Endothelial cell of umbilical vein (primary cell): ENCODE measurements at regions not wholly inside any gene's neighbourhood (a gene's known extent, or its start where the extent isn't known, plus 50 kb on each side); places are given as distances from the start of the nearest gene placed in this dataset.

ENCODE experiments used
- BruUV-seq: library from RNA; stranded (reverse); fragments of 400-500 nt; replicated peaks from 2 replicates; lab custom pipeline; 2021; lab: Mats Ljungman, UMichigan
- CTCF ChIA-PET: fragments of 300-600, 350-600 bp; sonication (Branson Sonifier 250); formaldehyde crosslinking; loops from one replicate; lab custom pipeline; 2021; ENCODE audit warnings: antibody characterized with exemption, inconsistent platforms; lab: Charles Lee
- POLR2A ChIA-PET: fragments of 300-600, 350-600 bp; sonication (Branson Sonifier 250); formaldehyde crosslinking; loops from one replicate; lab custom pipeline; 2021; ENCODE audit warnings: antibody characterized with exemption, inconsistent platforms; lab: Charles Lee
- DNase-seq: peaks from one replicate; pipeline ENCODE4 v3.0.0-alpha.2; 2011; ENCODE audit warnings: low read depth, low spot score
- FAIRE-seq: peaks from 2 replicates; lab custom pipeline; 2011; peaks lifted over from hg19 to GRCh38; lab: Jason Lieb, UNC
- H2AFZ ChIP-seq: 2 replicates; pipeline ENCODE4 v1.6.0; 2012; ENCODE audit warnings: low read depth, low read length, control low read depth, inconsistent platforms
- H3K27ac ChIP-seq: 2 replicates; pipeline ENCODE4 v1.5.1; 2011; ENCODE audit warnings: low read depth, mild to moderate bottlenecking, control low read depth, low read length, moderate library complexity; ENCODE audit not compliant: insufficient read depth
- H3K27me3 ChIP-seq, 2 experiments: 2 replicates each; pipeline versions ENCODE4 v1.6.0 to v1.6.1; 2011; ENCODE audit warnings: low read length in 2 of 2, mixed read lengths in 1 of 2; ENCODE audit not compliant: control insufficient read depth in 2 of 2, insufficient read depth in 2 of 2
- H3K36me3 ChIP-seq, 2 experiments: 2 replicates in 1 of 2; 3 replicates in 1 of 2; pipeline ENCODE4 v1.5.1; 2011; ENCODE audit warnings: low read length in 2 of 2, mild to moderate bottlenecking in 1 of 2, moderate library complexity in 1 of 2; ENCODE audit not compliant: control insufficient read depth in 2 of 2, insufficient read depth in 2 of 2; ENCODE audit errors: extremely low read depth in 1 of 2
- H3K4me1 ChIP-seq: 3 replicates; pipeline ENCODE4 v1.5.1; 2011; ENCODE audit warnings: mild to moderate bottlenecking, low read length; ENCODE audit not compliant: control insufficient read depth, insufficient read depth; ENCODE audit errors: extremely low read depth
- H3K4me2 ChIP-seq: 2 replicates; pipeline ENCODE4 v1.6.1; 2011; ENCODE audit warnings: low read length, control low read depth, mixed read lengths; ENCODE audit not compliant: insufficient read depth
- H3K4me3 ChIP-seq, 3 experiments: fragments of 200-600 bp in 1 of 3; sonication (generic), shearing (Covaris generic) in 1 of 3; replicated peaks in 1 of 3; 2 replicates each; pipeline ENCODE4 v1.5.1; 2011 to 2016; ENCODE audit warnings: control low read depth in 3 of 3, low read length in 3 of 3, mild to moderate bottlenecking in 2 of 3, inconsistent platforms in 1 of 3, low read depth in 1 of 3, moderate library complexity in 1 of 3; ENCODE audit not compliant: insufficient read depth in 1 of 3
- H3K79me2 ChIP-seq: 2 replicates; pipeline ENCODE4 v1.6.0; 2012; ENCODE audit warnings: low read length, inconsistent platforms; ENCODE audit not compliant: control insufficient read depth, insufficient read depth
- H3K9ac ChIP-seq: replicated peaks from 2 replicates; pipeline ENCODE3; 2011; ENCODE audit warnings: low read length, control low read depth; ENCODE audit not compliant: insufficient read depth; ENCODE audit errors: extremely low read depth
- H3K9me1 ChIP-seq: replicated peaks from 3 replicates; pipeline ENCODE4 v1.6.0; 2011; ENCODE audit warnings: mild to moderate bottlenecking, low read length; ENCODE audit not compliant: control insufficient read depth, insufficient read depth; ENCODE audit errors: extremely low read depth
- H3K9me3 ChIP-seq: replicated peaks from 2 replicates; pipeline ENCODE4 v1.5.1; 2012; ENCODE audit warnings: low read length, inconsistent platforms; ENCODE audit not compliant: control insufficient read depth, insufficient read depth
- H4K20me1 ChIP-seq: replicated peaks from 2 replicates; pipeline ENCODE3; 2011; ENCODE audit warnings: mild to moderate bottlenecking, low read length; ENCODE audit not compliant: control insufficient read depth, insufficient read depth; ENCODE audit errors: extremely low read depth
- CTCF ChIP-seq, 2 donors: IDR thresholded peaks; 1 replicate in 1 of 2; 2 replicates in 1 of 2; pipeline ENCODE4 v1.5.1; 2011; ENCODE audit warnings: low read length in 2 of 2, mild to moderate bottlenecking in 2 of 2, moderate library complexity in 2 of 2, control low read depth in 1 of 2, inconsistent platforms in 1 of 2, low read depth in 1 of 2; ENCODE audit not compliant: insufficient read depth in 1 of 2; ENCODE audit errors: extremely low read depth in 1 of 2
- EZH2 ChIP-seq: IDR thresholded peaks from 2 replicates; pipeline ENCODE4 v1.6.1; 2012; ENCODE audit warnings: borderline replicate concordance, low read depth, mild to moderate bottlenecking, moderate library complexity, low read length, inconsistent platforms; ENCODE audit not compliant: severe bottlenecking
- FOS ChIP-seq: IDR thresholded peaks from 2 replicates; pipeline ENCODE4 v1.6.1; 2011; ENCODE audit warnings: mild to moderate bottlenecking, low read length, moderate library complexity, borderline replicate concordance; ENCODE audit not compliant: insufficient read depth
- GATA2 ChIP-seq: IDR thresholded peaks from 2 replicates; pipeline ENCODE4 v1.7.0; 2011; ENCODE audit warnings: low read depth, mild to moderate bottlenecking, moderate library complexity, mixed read lengths, low read length; ENCODE audit not compliant: insufficient read length, insufficient read depth
- JUN ChIP-seq: IDR thresholded peaks from 2 replicates; pipeline ENCODE4 v1.6.1; 2011; ENCODE audit warnings: borderline replicate concordance, low read depth; ENCODE audit not compliant: insufficient read length, insufficient read depth
- MAX ChIP-seq: IDR thresholded peaks from 2 replicates; pipeline ENCODE4 v1.6.1; 2011; ENCODE audit not compliant: insufficient read depth, insufficient read length
- MYC ChIP-seq: IDR thresholded peaks from one replicate; pipeline ENCODE4 v1.6.1; 2011; ENCODE audit warnings: mild to moderate bottlenecking, low read depth, low read length
- POLR2A ChIP-seq: IDR thresholded peaks from 2 replicates; pipeline ENCODE4 v1.6.1; 2012; ENCODE audit warnings: low read depth, mild to moderate bottlenecking, control low read depth, low read length
- POLR2AphosphoS5 ChIP-seq: IDR thresholded peaks from 2 replicates; pipeline ENCODE4 v1.6.1; 2012; ENCODE audit warnings: low read depth, mild to moderate bottlenecking, control low read depth, low read length, moderate library complexity; ENCODE audit not compliant: insufficient read depth
- dilution Hi-C: fragments of 300-500 bp; cut with MboI; formaldehyde crosslinking; loops from one replicate; pipeline ENCODE4 v1.15.0; 2019; ENCODE audit warnings: low sequenced_read_pairs; ENCODE audit not compliant: extremely low pct_ligation_motif_present
- intact Hi-C: fragments of 100-400 bp; cut with micrococcal nuclease; formaldehyde crosslinking; loops from one replicate; pipeline ENCODE4 v1.10.0; 2022

GRCh38 chr6:122264557-122264956 is 134.9 kb upstream of the HSF2 start:
- Histone ChIP-seq H3K9me3 (no peaks in the 10 kb centered on the region), H3K4me2 (no peak overlapping the region), H4K20me1 (no peaks in the 10 kb centered on the region), H3K27me3 (no peaks in the 10 kb centered on the region), H3K9me1 (no peaks in the 10 kb centered on the region), H3K36me3 (no peaks in the 10 kb centered on the region), H3K9ac (no peak overlapping the region), H2AFZ (no peak overlapping the region), H3K4me3 (no peak overlapping the region), H3K4me1 (no peaks in the 10 kb centered on the region), H3K27ac (no peak overlapping the region), H3K79me2 (no peaks in the 10 kb centered on the region)
- ChIA-PET POLR2A (no interaction called here), CTCF (no interaction called here)
- intact Hi-C loops: no loop called here
- DNase-seq: no peak
- FAIRE-seq: no peak
- no peak for TF ChIP-seq EZH2
- TF ChIP-seq JUN: no peak
- TF ChIP-seq POLR2A: no peak
- no peak for TF ChIP-seq MAX
- TF ChIP-seq FOS: no peak
- TF ChIP-seq POLR2AphosphoS5: no peak
- TF ChIP-seq CTCF (IDR thresholded peaks at IDR 0.05; ENCODE audit: extremely low read depth in 1 of 2, insufficient read depth in 1 of 2, low read depth in 1 of 2, low read length in 2 of 2): no peak
- no peak for TF ChIP-seq GATA2
- no peak for TF ChIP-seq MYC
- BruUV-seq: no TSS peak
- dilution Hi-C loops: no loop called here
